ENCODE measurements at regions not wholly inside any gene's neighbourhood (a gene's known extent, or its start where the extent isn't known, plus 50 kb on each side); places are given as distances from the start of the nearest gene placed in this dataset.

- Histone ChIP-seq H3K9ac (ENCODE audit: low read depth in 1 of 2, low read length in 2 of 2) (no peak overlapping the region), H3K9me3 (ENCODE audit: control insufficient read depth in 4 of 4, low read length in 3 of 4) (no peaks in the 10 kb centered on the region), H3K36me3 (ENCODE audit: control insufficient read depth in 4 of 4, insufficient read depth in 3 of 4, low read depth in 1 of 4, low read length in 3 of 4) (no peaks in the 10 kb centered on the region), H3K4me3 (ENCODE audit: low read depth in 1 of 3, low read length in 3 of 3) (no peak overlapping the region), H3K27me3 (ENCODE audit: control insufficient read depth in 4 of 4, insufficient read depth in 4 of 4, low read length in 3 of 4) (peaks cover 0 to 3% (median 0%) of the 10 kb centered on the region in 4 donors), H3K27ac (ENCODE audit: low read depth in 1 of 2, low read length in 2 of 2) (no peak overlapping the region), H3K4me1 (ENCODE audit: control insufficient read depth in 4 of 4, insufficient read depth in 4 of 4, low read length in 3 of 4) (no peaks in the 10 kb centered on the region)
- 41% methylated on average over 1 of the region's 1 CpG for WGBS
- no peak for DNase-seq (ENCODE audit: low spot score)
- no peak for TF ChIP-seq NR2F2 (IDR thresholded peaks at IDR 0.05)
Measured at GRCh38 chr11:97354026-97354425, 964.2 kb downstream of the JRKL start.

GRCh38 chr11:97354576-97354975, 964.8 kb downstream of the JRKL start:
- DNase-seq (ENCODE audit: low spot score): no peak
- no peak for TF ChIP-seq TAF1 (conservative IDR thresholded peaks at IDR 0.05)
- TF ChIP-seq NR2F2 (IDR thresholded peaks at IDR 0.05): no peak
- no peak for TF ChIP-seq MAX (IDR thresholded peaks at IDR 0.05)
- TF ChIP-seq FOXA1 (IDR thresholded peaks at IDR 0.05): no peak
- TF ChIP-seq ATF3 (IDR thresholded peaks at IDR 0.05): no peak
- TF ChIP-seq HNF4G (IDR thresholded peaks at IDR 0.05): no peak
- TF ChIP-seq CTCF (IDR thresholded peaks at IDR 0.05; ENCODE audit: low read depth, low read length, missing input control): no peak
- TF ChIP-seq HNF4A (conservative IDR thresholded peaks at IDR 0.05): no peak
- no peak for TF ChIP-seq GABPA (IDR thresholded peaks at IDR 0.05 in 1 of 2, conservative IDR thresholded peaks at IDR 0.05 in 1 of 2)
- no peak for TF ChIP-seq RXRA (IDR thresholded peaks at IDR 0.05)
- no peak for TF ChIP-seq RAD21 (IDR thresholded peaks at IDR 0.05)
- no peak for TF ChIP-seq FOXA2 (IDR thresholded peaks at IDR 0.05)
- no peak for TF ChIP-seq REST (IDR thresholded peaks at IDR 0.05)
- TF ChIP-seq JUND (IDR thresholded peaks at IDR 0.05): no peak
- no peak for TF ChIP-seq EGR1 (IDR thresholded peaks at IDR 0.05; ENCODE audit: low read depth in 2 of 2)
- TF ChIP-seq ZBTB33 (IDR thresholded peaks at IDR 0.05): no peak
- no peak for TF ChIP-seq YY1 (IDR thresholded peaks at IDR 0.05)
- TF ChIP-seq SP1 (IDR thresholded peaks at IDR 0.05): no peak
- H3K27me3 ChIP-seq (ENCODE audit: control insufficient read depth in 4 of 4, insufficient read depth in 4 of 4, low read length in 3 of 4): peaks cover 0 to 3% (median 0%) of the 10 kb centered on the region in 4 donors
- H3K9ac ChIP-seq (ENCODE audit: low read depth in 1 of 2, low read length in 2 of 2): no peak overlapping the region
- no peaks in the 10 kb centered on the region for H3K4me1 ChIP-seq (ENCODE audit: control insufficient read depth in 4 of 4, insufficient read depth in 4 of 4, low read length in 3 of 4)
- WGBS: 80% methylated on average over 2 of the region's 2 CpGs
- no peak overlapping the region for H3K4me3 ChIP-seq (ENCODE audit: low read depth in 1 of 3, low read length in 3 of 3)
- H3K36me3 ChIP-seq (ENCODE audit: control insufficient read depth in 4 of 4, insufficient read depth in 3 of 4, low read depth in 1 of 4, low read length in 3 of 4): no peaks in the 10 kb centered on the region
- H3K9me3 ChIP-seq (ENCODE audit: control insufficient read depth in 4 of 4, low read length in 3 of 4): no peaks in the 10 kb centered on the region
- H3K27ac ChIP-seq (ENCODE audit: low read depth in 1 of 2, low read length in 2 of 2): no peak overlapping the region
